ENCODE measurements at regions not wholly inside any gene's neighbourhood (a gene's known extent, or its start where the extent isn't known, plus 50 kb on each side); places are given as distances from the start of the nearest gene placed in this dataset.

GRCh38 chr2:149808556-149808955, 221.0 kb upstream of the MMADHC start:
- no peaks in the 10 kb centered on the region for H3K27me3 Mint-ChIP-seq (ENCODE audit: unreplicated experiment)
- H3K36me3 Mint-ChIP-seq (ENCODE audit: low read depth, unreplicated experiment) = no peaks in the 10 kb centered on the region
- no peak for DNase-seq (ENCODE audit: low spot score)
- no peak overlapping the region for H3K4me3 Mint-ChIP-seq (ENCODE audit: unreplicated experiment)
- H3K4me1 Mint-ChIP-seq (ENCODE audit: unreplicated experiment) = no peaks in the 10 kb centered on the region
- no peaks in the 10 kb centered on the region for H3K9me3 Mint-ChIP-seq (ENCODE audit: unreplicated experiment)
- TF ChIP-seq CTCF (IDR thresholded peaks at IDR 0.05; ENCODE audit: unreplicated experiment) = no peak
- no peak overlapping the region for H3K27ac Mint-ChIP-seq (ENCODE audit: unreplicated experiment)

GRCh38 chr2:149806651-149807050, 219.1 kb upstream of the MMADHC start:
- Mint-ChIP-seq H3K27ac (ENCODE audit: unreplicated experiment) (no peak overlapping the region), H3K27me3 (ENCODE audit: unreplicated experiment) (no peaks in the 10 kb centered on the region), H3K4me1 (ENCODE audit: unreplicated experiment) (no peaks in the 10 kb centered on the region), H3K36me3 (ENCODE audit: low read depth, unreplicated experiment) (no peaks in the 10 kb centered on the region), H3K9me3 (ENCODE audit: unreplicated experiment) (no peaks in the 10 kb centered on the region), H3K4me3 (ENCODE audit: unreplicated experiment) (no peak overlapping the region)
- DNase-seq (ENCODE audit: low spot score) = no peak
- no peak for TF ChIP-seq CTCF (IDR thresholded peaks at IDR 0.05; ENCODE audit: unreplicated experiment)

GRCh38 chr2:149800624-149801542, 213.3 kb upstream of the MMADHC start:
- H3K4me3 Mint-ChIP-seq (ENCODE audit: unreplicated experiment) = no peak overlapping the region

GRCh38 chr2:149799013-149799705, 211.6 kb upstream of the MMADHC start:
- H3K27ac Mint-ChIP-seq (ENCODE audit: unreplicated experiment) = no peak overlapping the region
- H3K27me3 Mint-ChIP-seq (ENCODE audit: unreplicated experiment) = no peaks in the 10 kb centered on the region
- no peak for DNase-seq (ENCODE audit: low spot score)
- no peaks in the 10 kb centered on the region for H3K9me3 Mint-ChIP-seq (ENCODE audit: unreplicated experiment)
- H3K4me1 Mint-ChIP-seq (ENCODE audit: unreplicated experiment) = no peaks in the 10 kb centered on the region
- no peaks in the 10 kb centered on the region for H3K36me3 Mint-ChIP-seq (ENCODE audit: low read depth, unreplicated experiment)
- H3K4me3 Mint-ChIP-seq (ENCODE audit: unreplicated experiment) = no peak overlapping the region
- no peak for TF ChIP-seq CTCF (IDR thresholded peaks at IDR 0.05; ENCODE audit: unreplicated experiment)

More at GRCh38 chr2:149800624-149801542, 213.3 kb upstream of the MMADHC start:
- Mint-ChIP-seq H3K27ac (ENCODE audit: unreplicated experiment) (no peak overlapping the region), H3K27me3 (ENCODE audit: unreplicated experiment) (no peaks in the 10 kb centered on the region), H3K36me3 (ENCODE audit: low read depth, unreplicated experiment) (no peaks in the 10 kb centered on the region), H3K9me3 (ENCODE audit: unreplicated experiment) (no peaks in the 10 kb centered on the region), H3K4me1 (ENCODE audit: unreplicated experiment) (no peaks in the 10 kb centered on the region)
- no peak for TF ChIP-seq CTCF (IDR thresholded peaks at IDR 0.05; ENCODE audit: unreplicated experiment)
- DNase-seq (ENCODE audit: low spot score) = no peak

- H3K4me1 Mint-ChIP-seq (ENCODE audit: unreplicated experiment) = no peaks in the 10 kb centered on the region
- no peak for TF ChIP-seq CTCF (IDR thresholded peaks at IDR 0.05; ENCODE audit: unreplicated experiment)
- H3K27me3 Mint-ChIP-seq (ENCODE audit: unreplicated experiment) = no peaks in the 10 kb centered on the region
- H3K4me3 Mint-ChIP-seq (ENCODE audit: unreplicated experiment) = no peak overlapping the region
- H3K27ac Mint-ChIP-seq (ENCODE audit: unreplicated experiment) = no peak overlapping the region
- H3K9me3 Mint-ChIP-seq (ENCODE audit: unreplicated experiment) = no peaks in the 10 kb centered on the region
- no peaks in the 10 kb centered on the region for H3K36me3 Mint-ChIP-seq (ENCODE audit: low read depth, unreplicated experiment)
- no peak for DNase-seq (ENCODE audit: low spot score)
Measured at GRCh38 chr2:149797030-149797429, 209.5 kb upstream of the MMADHC start.
